ENCODE measurements at regions not wholly inside any gene's neighbourhood (a gene's known extent, or its start where the extent isn't known, plus 50 kb on each side); places are given as distances from the start of the nearest gene placed in this dataset.

- Histone ChIP-seq H3K27me3 (no peaks in the 10 kb centered on the region), H3K36me3 (replicated peaks in 1 of 2) (no peaks in the 10 kb centered on the region), H3K4me3 (no peak overlapping the region), H3K9me3 (replicated peaks in 1 of 3) (no peaks in the 10 kb centered on the region), H3K4me1 (replicated peaks in 1 of 2) (no peaks in the 10 kb centered on the region), H3K27ac (no peak overlapping the region)
- DNase-seq: no peak
- no peak for TF ChIP-seq CTCF (IDR thresholded peaks at IDR 0.05)
- TF ChIP-seq POLR2A (IDR thresholded peaks at IDR 0.05): no peak
- intact Hi-C loops (cut with DNase I): no loop called here
These were observed 295.1 kb downstream of the ALDH8A1 start for GRCh38 chr6:134654751-134655150.

GRCh38 chr6:134651519-134651918, 298.4 kb downstream of the ALDH8A1 start:
- no peak overlapping the region for H3K4me3 ChIP-seq

GRCh38 chr6:134647861-134648260, 302.0 kb downstream of the ALDH8A1 start:
- intact Hi-C loops (cut with DNase I): loop anchor here in 1 of 2 donors (10.0 kb wide), 2 partner anchors 167 to 237 kb away; no protein-coding TSS in a partner anchor
- Histone ChIP-seq H3K27ac (no peak overlapping the region), H3K4me3 (no peak overlapping the region), H3K9me3 (replicated peaks in 1 of 3) (no peaks in the 10 kb centered on the region), H3K27me3 (no peaks in the 10 kb centered on the region), H3K4me1 (replicated peaks in 1 of 2) (no peaks in the 10 kb centered on the region), H3K36me3 (replicated peaks in 1 of 2) (no peaks in the 10 kb centered on the region)
- WGBS, 4 donors: 62 to 84% (median 81%) methylated on average over 3 of the region's 3 CpGs
- TF ChIP-seq CTCF (IDR thresholded peaks at IDR 0.05) (no peak), POLR2A (IDR thresholded peaks at IDR 0.05) (no peak)
- no peak for DNase-seq

More at GRCh38 chr6:134651519-134651918, 298.4 kb downstream of the ALDH8A1 start:
- H3K4me1 ChIP-seq (replicated peaks in 1 of 2): no peaks in the 10 kb centered on the region
- no peak for DNase-seq
- no peaks in the 10 kb centered on the region for H3K36me3 ChIP-seq (replicated peaks in 1 of 2)
- WGBS, 4 donors: 78 to 91% (median 86%) methylated on average over 3 of the region's 3 CpGs
- H3K9me3 ChIP-seq (replicated peaks in 1 of 3): no peaks in the 10 kb centered on the region
- no peak for TF ChIP-seq POLR2A (IDR thresholded peaks at IDR 0.05)
- no peak for TF ChIP-seq CTCF (IDR thresholded peaks at IDR 0.05)
- H3K27ac ChIP-seq: no peak overlapping the region
- no peaks in the 10 kb centered on the region for H3K27me3 ChIP-seq
- intact Hi-C loops (cut with DNase I): no loop called here

GRCh38 chr6:134642819-134643218, 307.1 kb downstream of the ALDH8A1 start:
- TF ChIP-seq POLR2A (IDR thresholded peaks at IDR 0.05) (no peak), CTCF (IDR thresholded peaks at IDR 0.05) (no peak)
- peaks cover 0 to 5% of the 10 kb centered on the region in 2 donors for H3K4me1 ChIP-seq (replicated peaks in 1 of 2)
- 95 to 99% (median 97%) methylated on average over 4 of the region's 4 CpGs for WGBS, 4 donors
- no peak for DNase-seq
- H3K27ac ChIP-seq: no peak overlapping the region
- H3K9me3 ChIP-seq (replicated peaks in 1 of 3): no peaks in the 10 kb centered on the region
- H3K4me3 ChIP-seq: no peak overlapping the region
- H3K36me3 ChIP-seq (replicated peaks in 1 of 2): no peaks in the 10 kb centered on the region
- no peaks in the 10 kb centered on the region for H3K27me3 ChIP-seq
- intact Hi-C loops (cut with DNase I): loop anchor here in 1 of 2 donors (5.0 to 10.0 kb wide), 3 partner anchors 172 to 466 kb away; no protein-coding TSS in a partner anchor

Data from adrenal gland (tissue), 9 donors.